K562 (cell line): ENCODE measurements at regions not wholly inside any gene's neighbourhood (a gene's known extent, or its start where the extent isn't known, plus 50 kb on each side); places are given as distances from the start of the nearest gene placed in this dataset.

Source experiments
- ATAC-seq: fragments of 200-7000 bp; cut with Tn5 transposase; 3 replicates; pipeline ENCODE4 v1.9.1; 2020; ENCODE audit warnings: moderate library complexity
- BruUV-seq: library from RNA; stranded (reverse); fragments of 400-500 nt; replicated peaks from 2 replicates; lab custom pipeline; 2021; lab: Mats Ljungman, UMichigan
- CTCF ChIA-PET: fragments of 300-600 bp; formaldehyde crosslinking; extraction: SDS; loops from one replicate; lab custom pipeline; 2021; ENCODE audit warnings: low intra/inter-chr PET ratio; lab: Yijun Ruan, JAX
- POLR2A ChIA-PET: fragments of 300-600, 350-650 bp; sonication (Branson Sonifier 250); formaldehyde crosslinking; extraction: SDS; loops from one replicate; lab custom pipeline; 2021; ENCODE audit warnings: antibody characterized with exemption, inconsistent platforms; lab: Yijun Ruan, JAX
- DNase-seq, 4 experiments: peaks; one replicate each; pipeline versions ENCODE4 v3.0.0 to v3.0.0-alpha.2; 2011 to 2018; ENCODE audit warnings: low spot score in 3 of 4, mixed read lengths in 3 of 4; ENCODE audit errors: extremely low read depth in 1 of 4
- FAIRE-seq: peaks from 2 replicates; lab custom pipeline; 2011; peaks lifted over from hg19 to GRCh38; lab: Jason Lieb, UNC
- H2AFZ ChIP-seq: 2 replicates; pipeline ENCODE4 v1.6.0; 2011; ENCODE audit warnings: low read depth, low read length, control low read depth, inconsistent platforms
- H3K27ac ChIP-seq: fragments of 200-600 bp; 3 replicates; pipeline ENCODE4 v1.8.0; 2011; ENCODE audit warnings: low read depth, mild to moderate bottlenecking, control low read depth, inconsistent platforms, low read length, moderate library complexity, mixed read lengths; ENCODE audit errors: extremely low read depth
- H3K27me3 ChIP-seq, 2 experiments: fragments of 300-600 bp in 1 of 2; 2 replicates in 1 of 2; 3 replicates in 1 of 2; pipeline versions ENCODE4 v1.6.0 to v1.8.0; 2011; ENCODE audit warnings: inconsistent platforms in 2 of 2, low read length in 2 of 2, mild to moderate bottlenecking in 1 of 2, mixed read lengths in 1 of 2, moderate library complexity in 1 of 2; ENCODE audit not compliant: control insufficient read depth in 2 of 2, insufficient read depth in 2 of 2
- H3K36me3 ChIP-seq: fragments of 300-600 bp; 3 replicates; pipeline ENCODE4 v1.8.0; 2011; ENCODE audit warnings: mild to moderate bottlenecking, low read length, inconsistent platforms; ENCODE audit not compliant: control insufficient read depth, insufficient read depth
- H3K4me1 ChIP-seq, 2 experiments: fragments of 200-600 bp in 1 of 2; replicated peaks in 1 of 2; 2 replicates in 1 of 2; 3 replicates in 1 of 2; pipeline versions ENCODE4 v1.5.1 to v1.8.0; 2011; ENCODE audit warnings: inconsistent platforms in 2 of 2, low read length in 2 of 2, mild to moderate bottlenecking in 1 of 2, mixed read lengths in 1 of 2, moderate library complexity in 1 of 2; ENCODE audit not compliant: control insufficient read depth in 2 of 2, insufficient read depth in 2 of 2
- H3K4me2 ChIP-seq: 2 replicates; pipeline ENCODE4 v1.6.1; 2011; ENCODE audit warnings: low read length, control low read depth, inconsistent platforms, mixed read lengths; ENCODE audit not compliant: insufficient read depth
- H3K4me3 ChIP-seq: fragments of 200-600 bp; sonication (generic), shearing (Covaris generic); 2 replicates; pipeline ENCODE4 v1.5.1; 2016; ENCODE audit warnings: control low read depth, inconsistent platforms
- H3K79me2 ChIP-seq: fragments of 200-600 bp; 3 replicates; pipeline ENCODE4 v1.8.0; 2011; ENCODE audit warnings: low read length, inconsistent platforms; ENCODE audit not compliant: control insufficient read depth, insufficient read depth
- H3K9ac ChIP-seq, 2 experiments: 2 replicates each; pipeline versions ENCODE4 v1.6.0 to v1.6.1; 2011; ENCODE audit warnings: low read depth in 2 of 2, low read length in 2 of 2, control low read depth in 1 of 2, inconsistent platforms in 1 of 2, mild to moderate bottlenecking in 1 of 2, mixed read lengths in 1 of 2; ENCODE audit not compliant: insufficient read depth in 1 of 2
- H3K9me1 ChIP-seq: one replicate; pipeline ENCODE4 v1.6.0; 2011; ENCODE audit warnings: inconsistent platforms, mild to moderate bottlenecking, low read length, moderate library complexity; ENCODE audit not compliant: control insufficient read depth, insufficient read depth
- H3K9me3 ChIP-seq: replicated peaks from 2 replicates; pipeline ENCODE4 v1.5.1; 2011; ENCODE audit warnings: low read depth, low read length, inconsistent platforms; ENCODE audit not compliant: control insufficient read depth, insufficient read depth
- H4K20me1 ChIP-seq: replicated peaks from 2 replicates; pipeline ENCODE4 v1.6.1; 2011; ENCODE audit warnings: low read length, inconsistent platforms, mixed read lengths; ENCODE audit not compliant: control insufficient read depth, insufficient read depth
- ARID3B ChIP-seq: fragments of 250-450 bp; sonication (Bioruptor Pico); IDR thresholded peaks from 2 replicates; pipeline ENCODE4 v1.4.0; 2020; ENCODE audit warnings: borderline replicate concordance
- BACH1 ChIP-seq: fragments of 200-800 bp; sonication (Bioruptor generic); IDR thresholded peaks from 2 replicates; pipeline ENCODE4 v1.6.1; 2016; ENCODE audit warnings: missing genetic modification characterization, missing compliant biosample characterization
- CHCHD3 ChIP-seq: fragments of 250-450 bp; sonication (Bioruptor Pico); IDR thresholded peaks from 2 replicates; pipeline ENCODE4 v2.1.2; 2022; ENCODE audit warnings: mild to moderate bottlenecking
- ESRRB ChIP-seq: fragments of 250-450 bp; sonication (Bioruptor Pico); IDR thresholded peaks from 2 replicates; pipeline ENCODE4 v1.5.0; 2020; ENCODE audit warnings: mild to moderate bottlenecking, moderate library complexity, borderline replicate concordance
- HES1 ChIP-seq: fragments of 450-650 bp; IDR thresholded peaks from 2 replicates; pipeline ENCODE4 v1.6.1; 2016; ENCODE audit warnings: low read depth, mild to moderate bottlenecking, moderate library complexity
- KHSRP ChIP-seq: fragments of 450-650 bp; IDR thresholded peaks from 2 replicates; pipeline ENCODE4 v1.6.1; 2017
- NCOA4 ChIP-seq: fragments of 450-650 bp; IDR thresholded peaks from 2 replicates; pipeline ENCODE4 v1.6.1; 2018; ENCODE audit warnings: mild to moderate bottlenecking; ENCODE audit not compliant: partially characterized antibody
- NFIC ChIP-seq: fragments of 450-650 bp; IDR thresholded peaks from 2 replicates; pipeline ENCODE4 v1.6.1; 2017; ENCODE audit warnings: mild to moderate bottlenecking, inconsistent platforms
- SNIP1 ChIP-seq: fragments of 450-650 bp; IDR thresholded peaks from 2 replicates; pipeline ENCODE4 v1.7.1; 2017; ENCODE audit warnings: low read depth, mild to moderate bottlenecking
- SREBF2 ChIP-seq: sonication (generic); formaldehyde crosslinking; IDR thresholded peaks from 2 replicates; pipeline ENCODE4 v1.4.0; 2020; ENCODE audit warnings: mild to moderate bottlenecking, missing genetic modification reagents
- SRSF3 ChIP-seq: fragments of 200-400 bp; formaldehyde crosslinking; IDR thresholded peaks from 2 replicates; pipeline ENCODE4 v1.6.1; 2016; ENCODE audit warnings: mild to moderate bottlenecking, low read length, moderate library complexity; ENCODE audit not compliant: insufficient read depth
- TAL1 ChIP-seq: fragments of 450-650 bp; IDR thresholded peaks from 2 replicates; pipeline ENCODE4 v1.6.1; 2016; ENCODE audit warnings: mild to moderate bottlenecking
- VEZF1 ChIP-seq: fragments of 200-800 bp; sonication (Bioruptor generic); IDR thresholded peaks from 2 replicates; pipeline ENCODE4 v1.6.1; 2017; ENCODE audit warnings: missing genetic modification characterization, missing compliant biosample characterization
- ZNF239 ChIP-seq: fragments of 250-450 bp; sonication (Bioruptor Pico); IDR thresholded peaks from 2 replicates; pipeline ENCODE4 v1.4.0; 2020; ENCODE audit warnings: mild to moderate bottlenecking
- ZNF354B ChIP-seq: fragments of 250-450 bp; sonication (Bioruptor Pico); IDR thresholded peaks from 2 replicates; pipeline ENCODE4 v1.4.0; 2020
- ZNF436 ChIP-seq: fragments of 250-450, 450-650 bp; sonication (Bioruptor Pico); formaldehyde crosslinking; IDR thresholded peaks from 2 replicates; pipeline ENCODE4 v1.7.0; 2020; ENCODE audit warnings: mild to moderate bottlenecking
- ZNF778 ChIP-seq: fragments of 450-650 bp; formaldehyde crosslinking; IDR thresholded peaks from 2 replicates; pipeline ENCODE4 v1.4.0; 2020; ENCODE audit warnings: mild to moderate bottlenecking, moderate library complexity
- WGBS: fragments of 100-300 bp; shearing (Covaris generic); methylation state at CpG from one replicate; pipeline ENCODE4 v1.1.6; 2016; ENCODE audit warnings: low coverage, mixed read lengths; ENCODE audit not compliant: insufficient coverage; ENCODE audit errors: missing lambda C conversion rate; 5-methylcytosine and 5-hydroxymethylcytosine counted together
- in situ Hi-C: fragments of 300-500 bp; cut with MboI; formaldehyde crosslinking; loops from 4 replicates; pipeline ENCODE4 v1.15.0; 2018; ENCODE audit warnings: inconsistent platforms, mixed read lengths
- intact Hi-C: fragments of 100-400 bp; cut with micrococcal nuclease; formaldehyde crosslinking; loops from 2 replicates; pipeline ENCODE4 v1.14.2; 2022

- TF ChIP-seq VEZF1 (CRISPR knock-in tag) (no peak), ZNF436 (no peak), SREBF2 (no peak), ZNF239 (CRISPR knock-in tag) (no peak), ESRRB (no peak)
These were observed 152.6 kb upstream of the VSTM2B start (continued) for GRCh38 chr19:29372921-29373797.

GRCh38 chr19:29375429-29376119 lies 150.2 kb upstream of the VSTM2B start:
- WGBS, result 4% methylated on average over 18 of the region's 18 CpGs
- in situ Hi-C loops (no loop called here), intact Hi-C loops (no loop called here)
- no peaks in the 10 kb centered on the region for H3K9me1 ChIP-seq
- H3K9ac ChIP-seq, result no peak overlapping the region
- no peak overlapping the region for H3K4me2 ChIP-seq
- H3K4me3 ChIP-seq, result no peak overlapping the region
- no peak overlapping the region for H2AFZ ChIP-seq
- BruUV-seq, result no TSS peak
- H3K79me2 ChIP-seq, result no peaks in the 10 kb centered on the region
- CTCF ChIA-PET, result no interaction called here
- TF ChIP-seq SRSF3, result no peak
- no peak for TF ChIP-seq HES1
- TF ChIP-seq TAL1, result no peak
- no peak for TF ChIP-seq BACH1 (tag)
- no peak for TF ChIP-seq CHCHD3
- TF ChIP-seq KHSRP, result no peak
- TF ChIP-seq SNIP1, result no peak
- no peak for TF ChIP-seq ARID3B (CRISPR knock-in tag)
- no peak for TF ChIP-seq ZNF778
- TF ChIP-seq NCOA4, result no peak
- no peak for TF ChIP-seq NFIC
- no peak for TF ChIP-seq ZNF354B
- no peaks in the 10 kb centered on the region for H3K9me3 ChIP-seq
- no peaks in the 10 kb centered on the region for H3K36me3 ChIP-seq
- POLR2A ChIA-PET, result interaction anchor here (0.7 to 1.0 kb wide), 2 partner anchors 13 to 114 kb away, joined by 3 read pairs; no protein-coding TSS in a partner anchor
- no peaks in the 10 kb centered on the region for H3K4me1 ChIP-seq
- H3K27me3 ChIP-seq, result peaks cover 6 to 25% of the 10 kb centered on the region in 2 experiments; a peak in 3 of 5 replicates
- 0 out of 2 replicates have a peak, but pooled peaks cover 5% of the 10 kb centered on the region for H4K20me1 ChIP-seq
- H3K27ac ChIP-seq, result no peak overlapping the region
- FAIRE-seq (no peak), DNase-seq (no peak), ATAC-seq (no peak)
